Immature natural killer cell (primary cell): ENCODE measurements at regions not wholly inside any gene's neighbourhood (a gene's known extent, or its start where the extent isn't known, plus 50 kb on each side); places are given as distances from the start of the nearest gene placed in this dataset.

Experiments used
- DNase-seq, 3 donors: peaks; one replicate each; pipeline ENCODE4 v3.0.0; 2022; ENCODE audit warnings: mixed read lengths in 1 of 3
- H3K27ac Mint-ChIP-seq, 6 donors: one replicate each; pipeline ENCODE4 v1.8.0; 2020; ENCODE audit warnings: mixed read lengths in 6 of 6, mild to moderate bottlenecking in 5 of 6, inconsistent platforms in 4 of 6, moderate library complexity in 3 of 6
- H3K27me3 Mint-ChIP-seq, 3 donors: one replicate each; pipeline ENCODE4 v1.8.0; 2020 to 2021; ENCODE audit warnings: low read depth in 3 of 3, mild to moderate bottlenecking in 3 of 3, mixed read lengths in 3 of 3, moderate library complexity in 3 of 3, inconsistent platforms in 1 of 3
- H3K36me3 Mint-ChIP-seq, 3 donors: one replicate each; pipeline ENCODE4 v1.8.0; 2020; ENCODE audit warnings: mixed read lengths in 3 of 3, inconsistent platforms in 2 of 3, mild to moderate bottlenecking in 2 of 3
- H3K4me1 Mint-ChIP-seq, 2 donors: one replicate each; pipeline ENCODE4 v1.8.0; 2020; ENCODE audit warnings: inconsistent platforms in 2 of 2, mild to moderate bottlenecking in 2 of 2, mixed read lengths in 2 of 2, moderate library complexity in 1 of 2
- H3K4me3 Mint-ChIP-seq, 5 donors: one replicate each; pipeline ENCODE4 v1.8.0; 2020; ENCODE audit warnings: mild to moderate bottlenecking in 5 of 5, mixed read lengths in 5 of 5, inconsistent platforms in 3 of 5, moderate library complexity in 3 of 5
- H3K9me3 Mint-ChIP-seq, 6 donors: one replicate each; pipeline ENCODE4 v1.8.0; 2020; ENCODE audit warnings: mild to moderate bottlenecking in 6 of 6, mixed read lengths in 6 of 6, inconsistent platforms in 4 of 6, moderate library complexity in 3 of 6

DNA sequence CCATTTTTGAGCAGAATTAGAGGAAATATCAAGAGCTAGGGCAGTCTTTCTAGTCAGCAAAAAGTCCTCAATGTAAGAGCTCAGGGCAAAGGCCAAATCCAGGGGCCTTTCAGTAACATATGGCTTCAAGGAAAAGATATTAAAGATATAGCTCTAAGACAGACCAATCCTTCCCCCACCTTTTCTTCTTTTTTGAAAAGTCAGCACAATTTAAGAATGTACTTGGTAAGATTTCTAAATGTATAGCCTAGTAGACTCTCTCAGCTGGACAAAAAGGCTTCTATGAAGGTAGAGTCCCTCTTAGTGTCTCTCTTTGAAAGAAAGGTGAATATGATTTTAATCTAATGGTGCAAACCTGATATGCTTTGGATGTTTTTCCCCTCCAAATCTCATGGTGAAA, 515.7 kb downstream of the VRK1 start:
- H3K4me3 Mint-ChIP-seq, result no peak overlapping the region
- H3K4me1 Mint-ChIP-seq, result peaks cover 4 to 14% of the 10 kb centered on the region in 2 donors
- peaks cover 0 to 8% (median 0%) of the 10 kb centered on the region in 3 donors for H3K36me3 Mint-ChIP-seq
- H3K27me3 Mint-ChIP-seq, result peaks cover 2% of the 10 kb centered on the region in 3 donors
- DNase-seq, result no peak
- peaks cover 0 to 9% (median 0%) of the 10 kb centered on the region in 6 donors for H3K9me3 Mint-ChIP-seq
- no peak overlapping the region for H3K27ac Mint-ChIP-seq

DNA sequence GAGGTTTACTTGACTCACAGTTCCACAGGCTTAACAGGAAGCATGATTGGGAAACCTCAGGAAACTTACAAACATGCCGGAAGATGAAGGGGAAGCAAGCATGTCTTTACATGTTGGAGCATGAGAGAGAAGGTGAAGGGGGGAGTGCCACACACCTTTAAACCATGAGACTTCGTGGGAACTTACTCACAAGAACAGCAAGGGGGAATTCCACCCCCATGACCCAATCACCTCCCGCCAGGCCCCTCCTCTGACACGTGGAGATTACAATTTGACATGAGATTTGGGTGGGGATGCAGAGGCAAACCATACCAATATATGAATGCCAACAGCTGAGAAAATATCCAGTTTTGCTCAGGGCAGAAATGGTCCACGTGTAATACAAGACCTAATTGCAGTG, 518.6 kb downstream of the VRK1 start:
- Mint-ChIP-seq H3K9me3 (peaks cover 0 to 9% (median 0%) of the 10 kb centered on the region in 6 donors), H3K27me3 (peaks cover 0 to 2% (median 2%) of the 10 kb centered on the region in 3 donors), H3K36me3 (peaks cover 0 to 9% (median 0%) of the 10 kb centered on the region in 3 donors), H3K27ac (no peak overlapping the region), H3K4me1 (peaks cover 15 to 27% of the 10 kb centered on the region in 2 donors), H3K4me3 (no peak overlapping the region)
- DNase-seq, result no peak

DNA sequence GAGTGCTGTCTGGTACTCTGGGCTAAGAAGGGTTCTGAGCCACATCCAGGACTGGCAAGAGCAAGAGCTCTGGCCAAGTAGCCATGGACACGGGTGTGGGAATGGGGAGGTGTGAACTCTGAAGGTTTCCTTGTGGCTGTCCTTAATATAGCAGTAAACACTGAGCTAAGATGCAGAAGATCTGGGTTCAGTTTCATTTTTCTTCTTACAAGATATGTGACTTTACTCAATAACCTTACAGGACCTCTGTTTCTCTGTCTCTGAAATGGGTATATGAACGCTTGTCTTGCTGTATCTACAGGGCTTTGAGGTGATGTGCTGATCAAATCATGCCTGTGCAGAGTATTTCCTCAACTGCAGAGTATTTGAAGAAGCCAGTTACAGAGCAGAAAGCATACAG, 521.2 kb downstream of the VRK1 start:
- peaks cover 1 to 2% (median 2%) of the 10 kb centered on the region in 3 donors for H3K27me3 Mint-ChIP-seq
- peaks cover 0 to 11% (median 0%) of the 10 kb centered on the region in 3 donors for H3K36me3 Mint-ChIP-seq
- peak overlapping the region in 2 of 6 donors; percentile 2 to 57 for H3K27ac Mint-ChIP-seq
- no peak for DNase-seq
- H3K9me3 Mint-ChIP-seq, result peaks cover 0 to 5% (median 0%) of the 10 kb centered on the region in 6 donors
- peak overlapping the region in 2 of 5 donors; percentile 39 to 49 for H3K4me3 Mint-ChIP-seq
- H3K4me1 Mint-ChIP-seq, result peaks cover 12 to 20% of the 10 kb centered on the region in 2 donors

DNA sequence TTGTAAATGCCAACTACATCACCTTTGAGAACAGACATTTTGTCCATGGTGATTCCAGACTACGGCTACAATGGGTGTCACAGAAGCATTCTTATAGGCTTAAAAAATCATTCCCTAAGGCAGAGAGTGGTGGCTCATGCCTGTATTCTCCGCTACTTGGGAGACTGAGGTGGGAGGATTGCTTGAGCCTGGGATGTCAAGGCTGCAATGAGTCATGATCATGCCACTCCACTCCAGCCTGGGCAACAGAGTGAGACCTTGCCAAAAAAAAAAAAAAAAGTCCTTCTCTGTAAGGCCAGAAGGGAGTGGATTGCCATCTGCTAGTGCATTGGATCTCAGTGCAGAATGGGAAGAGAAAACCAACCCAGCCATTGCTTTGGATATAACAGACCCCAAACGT, 522.5 kb downstream of the VRK1 start:
- DNase-seq, result no peak
- Mint-ChIP-seq H3K4me3 (no peak overlapping the region), H3K36me3 (peaks cover 0 to 8% (median 0%) of the 10 kb centered on the region in 3 donors), H3K4me1 (peaks cover 12 to 20% of the 10 kb centered on the region in 2 donors), H3K9me3 (peaks cover 0 to 1% (median 0%) of the 10 kb centered on the region in 6 donors), H3K27me3 (peaks cover 1 to 4% (median 2%) of the 10 kb centered on the region in 3 donors), H3K27ac (no peak overlapping the region)

DNA sequence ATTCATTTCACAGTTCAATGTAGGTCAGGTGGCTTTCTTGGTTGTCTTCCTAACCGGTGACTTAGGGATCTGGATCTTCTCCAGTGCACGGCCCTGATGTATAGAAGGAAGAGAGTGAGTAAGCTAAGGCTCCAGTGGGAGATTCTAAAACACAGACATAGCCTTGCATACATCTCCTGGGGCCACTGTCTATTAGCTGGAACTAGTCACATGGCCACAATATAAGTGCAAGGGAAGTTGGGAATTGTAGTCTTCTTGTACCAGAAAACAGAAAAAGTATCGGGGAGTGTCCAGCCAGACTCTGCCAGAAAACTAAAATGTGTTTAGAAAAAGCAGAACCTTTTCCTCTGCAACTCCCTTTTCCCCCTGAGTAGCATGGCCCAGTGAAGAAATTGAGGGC, 531.6 kb downstream of the VRK1 start:
- DNase-seq, result no peak
- Mint-ChIP-seq H3K9me3 (peaks cover 0 to 2% (median 0%) of the 10 kb centered on the region in 6 donors), H3K4me1 (peaks cover 8 to 13% of the 10 kb centered on the region in 2 donors), H3K4me3 (no peak overlapping the region), H3K36me3 (peaks cover 0 to 5% (median 0%) of the 10 kb centered on the region in 3 donors), H3K27me3 (peaks cover 0 to 2% (median 0%) of the 10 kb centered on the region in 3 donors), H3K27ac (no peak overlapping the region)

DNA sequence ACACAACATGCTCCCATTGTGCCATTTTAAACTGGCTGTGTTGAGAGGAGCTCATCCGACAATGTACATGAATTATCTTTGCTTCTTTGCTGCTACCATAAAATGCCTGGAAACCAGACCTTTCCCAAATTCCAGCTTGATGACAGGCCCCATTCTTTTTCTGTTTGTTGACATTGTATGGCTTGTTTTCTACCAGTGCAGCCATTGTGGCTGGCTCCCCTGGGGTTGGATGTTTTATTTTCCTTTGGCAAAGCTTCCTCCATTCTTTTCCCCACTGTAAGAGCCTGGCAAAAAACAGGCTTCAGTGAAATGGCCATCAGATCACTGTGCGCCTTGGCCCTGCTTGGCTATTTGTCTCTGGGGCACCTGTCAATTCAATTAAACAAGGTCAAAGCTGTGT, 532.5 kb downstream of the VRK1 start:
- H3K27ac Mint-ChIP-seq, result no peak overlapping the region
- H3K4me3 Mint-ChIP-seq, result no peak overlapping the region
- peaks cover 8 to 13% of the 10 kb centered on the region in 2 donors for H3K4me1 Mint-ChIP-seq
- peaks cover 0 to 2% (median 0%) of the 10 kb centered on the region in 6 donors for H3K9me3 Mint-ChIP-seq
- peaks cover 0 to 2% (median 0%) of the 10 kb centered on the region in 3 donors for H3K27me3 Mint-ChIP-seq
- DNase-seq, result no peak
- peaks cover 0 to 5% (median 0%) of the 10 kb centered on the region in 3 donors for H3K36me3 Mint-ChIP-seq

DNA sequence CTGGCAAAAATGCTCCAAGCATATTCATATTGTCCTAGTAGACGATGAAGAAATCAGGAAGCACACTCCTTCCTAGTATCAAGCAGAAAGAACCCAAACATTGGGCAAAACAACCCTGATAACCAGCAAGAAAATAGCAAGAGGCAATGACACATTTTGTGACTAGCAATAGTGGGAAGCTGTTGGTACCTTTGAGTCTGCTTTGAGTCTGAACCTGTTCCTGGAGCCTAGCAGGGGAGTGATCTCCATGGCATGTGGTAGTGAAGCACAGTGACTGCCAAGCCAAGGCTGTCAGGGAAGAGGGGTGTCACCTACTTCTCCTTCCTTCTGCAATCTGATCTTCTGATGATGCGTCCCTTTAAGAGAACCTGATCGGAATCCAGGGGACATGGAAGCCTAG, 533.9 kb downstream of the VRK1 start:
- Mint-ChIP-seq H3K9me3 (peaks cover 0 to 2% (median 0%) of the 10 kb centered on the region in 6 donors), H3K4me1 (peaks cover 12 to 19% of the 10 kb centered on the region in 2 donors), H3K4me3 (no peak overlapping the region), H3K36me3 (peaks cover 0 to 5% (median 0%) of the 10 kb centered on the region in 3 donors), H3K27ac (no peak overlapping the region), H3K27me3 (peaks cover 0 to 2% (median 0%) of the 10 kb centered on the region in 3 donors)
- DNase-seq, result no peak

DNA sequence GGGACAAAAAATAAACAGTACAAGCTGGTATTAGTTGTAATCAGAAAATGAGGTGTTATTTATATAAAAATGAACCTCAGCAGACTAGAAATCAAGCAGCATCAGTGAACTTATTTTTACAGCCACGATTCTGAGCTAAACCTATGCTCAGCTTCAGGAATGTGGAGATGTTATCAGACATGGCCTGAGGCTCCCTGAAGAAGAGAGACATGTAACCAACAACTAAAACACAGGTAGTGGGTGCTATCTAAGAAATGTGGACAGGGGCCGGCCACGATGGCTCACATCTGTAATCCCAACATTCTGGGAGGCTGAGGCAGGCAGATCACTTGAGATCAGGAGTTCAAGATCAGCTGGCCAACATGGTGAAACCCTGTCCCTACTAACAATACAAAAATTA, 534.3 kb downstream of the VRK1 start:
- H3K4me3 Mint-ChIP-seq, result no peak overlapping the region
- H3K27me3 Mint-ChIP-seq, result peaks cover 0 to 2% (median 0%) of the 10 kb centered on the region in 3 donors
- peaks cover 0 to 5% (median 0%) of the 10 kb centered on the region in 3 donors for H3K36me3 Mint-ChIP-seq
- H3K9me3 Mint-ChIP-seq, result peaks cover 0 to under 1% (median 0%) of the 10 kb centered on the region in 6 donors
- peaks cover 17 to 24% of the 10 kb centered on the region in 2 donors for H3K4me1 Mint-ChIP-seq
- no peak overlapping the region for H3K27ac Mint-ChIP-seq
- DNase-seq, result no peak

DNA sequence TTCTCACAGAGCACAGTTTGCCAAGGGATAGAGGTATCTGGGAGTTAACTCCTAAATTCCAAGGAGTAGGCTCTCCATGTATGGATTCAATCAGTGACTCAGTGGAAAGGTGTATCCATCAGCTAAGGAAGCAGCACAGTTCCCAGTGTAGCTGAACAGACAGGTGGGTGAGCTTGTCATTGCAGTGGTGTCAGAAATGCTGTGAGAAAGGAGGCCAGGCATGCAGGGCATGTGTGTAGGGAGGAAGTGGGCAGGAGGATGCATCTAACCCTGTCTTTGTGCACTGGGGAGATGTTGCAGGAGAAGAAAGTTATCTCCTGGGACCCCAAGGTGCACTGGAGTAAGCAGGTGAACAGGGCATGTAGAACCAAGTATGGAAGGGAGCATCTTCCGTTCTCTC, 539.0 kb downstream of the VRK1 start:
- Mint-ChIP-seq H3K27me3 (peaks cover 0 to 5% (median 0%) of the 10 kb centered on the region in 3 donors), H3K27ac (peak overlapping the region in 5 of 6 donors; percentile 2 to 21 (median 9)), H3K4me1 (peaks cover 24 to 37% of the 10 kb centered on the region in 2 donors), H3K4me3 (peak overlapping the region in 1 of 5 donors; percentile 1), H3K36me3 (peaks cover 0 to 4% (median 3%) of the 10 kb centered on the region in 3 donors), H3K9me3 (peaks cover 0 to 5% (median 2%) of the 10 kb centered on the region in 6 donors)
- no peak for DNase-seq

DNA sequence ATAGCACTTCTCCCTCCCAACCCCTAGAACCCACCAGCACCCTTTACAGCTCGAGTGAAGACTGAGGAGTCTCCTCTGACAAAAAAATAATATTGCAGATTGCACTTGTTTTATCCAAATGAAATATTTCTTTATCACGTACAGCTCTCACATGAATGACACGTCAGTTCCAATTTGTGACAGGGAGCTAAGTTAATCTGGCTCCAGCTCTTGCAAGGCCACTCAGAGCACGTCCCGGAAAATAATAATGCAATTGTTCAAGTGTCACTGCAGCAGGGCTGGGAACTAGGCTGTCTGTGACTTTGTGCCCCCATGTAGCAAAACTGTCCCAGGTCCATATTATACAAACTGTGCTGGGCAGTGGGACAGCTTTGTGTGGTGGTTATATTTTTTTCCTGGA, 539.6 kb downstream of the VRK1 start:
- Mint-ChIP-seq H3K27me3 (peaks cover 0 to 8% (median 3%) of the 10 kb centered on the region in 3 donors), H3K27ac (peak overlapping the region in 1 of 6 donors; percentile 21), H3K4me3 (no peak overlapping the region), H3K4me1 (peaks cover 18 to 32% of the 10 kb centered on the region in 2 donors), H3K36me3 (peaks cover 3 to 5% (median 4%) of the 10 kb centered on the region in 3 donors), H3K9me3 (peaks cover 0 to 5% (median 2%) of the 10 kb centered on the region in 6 donors)
- DNase-seq, result no peak

DNA sequence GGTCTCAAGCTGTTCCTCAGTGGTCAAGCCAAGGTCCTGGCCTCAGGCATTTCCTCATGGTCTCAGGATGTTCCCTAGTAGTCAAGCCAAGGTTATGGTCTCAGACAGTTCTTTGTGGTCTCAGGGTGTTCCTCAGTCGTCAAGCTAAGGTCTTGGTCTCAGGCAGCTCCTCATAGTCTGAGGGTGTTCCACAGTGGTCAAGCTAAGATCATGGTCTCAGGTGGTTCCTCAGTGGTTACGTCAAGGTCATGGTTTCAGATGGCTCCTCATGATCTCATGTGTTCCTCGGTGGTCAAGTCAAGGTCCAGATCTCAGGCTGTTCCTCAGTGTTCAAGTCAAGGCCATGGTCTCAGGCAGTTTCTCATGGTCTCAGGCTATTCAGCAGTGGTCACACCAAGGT, 540.1 kb downstream of the VRK1 start:
- Mint-ChIP-seq H3K36me3 (peaks cover 3 to 5% (median 4%) of the 10 kb centered on the region in 3 donors), H3K9me3 (peaks cover 0 to 5% (median 2%) of the 10 kb centered on the region in 6 donors), H3K4me3 (no peak overlapping the region), H3K4me1 (peaks cover 18 to 30% of the 10 kb centered on the region in 2 donors), H3K27ac (peak overlapping the region in 3 of 6 donors; percentile 16 to 56 (median 21)), H3K27me3 (peaks cover 0 to 8% (median 3%) of the 10 kb centered on the region in 3 donors)
- DNase-seq, result no peak

DNA sequence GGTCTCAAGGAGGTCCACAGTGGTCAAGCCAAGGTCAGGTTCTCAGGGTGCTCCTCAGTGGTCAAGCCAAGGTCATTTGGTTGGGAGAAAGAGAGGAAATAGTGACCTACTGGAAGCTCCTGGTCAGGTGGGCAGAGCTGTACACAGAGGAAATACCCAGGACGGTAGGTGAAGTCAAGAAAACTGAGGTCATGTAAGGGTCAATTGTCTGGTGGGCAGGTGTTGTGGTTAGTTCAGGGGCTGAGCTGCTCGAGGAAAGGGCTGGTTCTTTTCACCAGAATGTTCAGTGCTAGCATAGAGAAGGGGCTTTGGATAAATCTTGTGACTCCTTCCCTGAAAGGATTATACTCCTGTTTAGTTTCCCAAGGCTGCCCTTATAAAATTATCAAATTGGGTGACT, 540.5 kb downstream of the VRK1 start:
- DNase-seq, result no peak
- peaks cover 18 to 26% of the 10 kb centered on the region in 2 donors for H3K4me1 Mint-ChIP-seq
- peaks cover 0 to 5% (median 2%) of the 10 kb centered on the region in 6 donors for H3K9me3 Mint-ChIP-seq
- peaks cover 3 to 5% (median 4%) of the 10 kb centered on the region in 3 donors for H3K36me3 Mint-ChIP-seq
- peak overlapping the region in 1 of 6 donors; percentile 3 for H3K27ac Mint-ChIP-seq
- peaks cover 0 to 8% (median 3%) of the 10 kb centered on the region in 3 donors for H3K27me3 Mint-ChIP-seq
- H3K4me3 Mint-ChIP-seq, result no peak overlapping the region

DNA sequence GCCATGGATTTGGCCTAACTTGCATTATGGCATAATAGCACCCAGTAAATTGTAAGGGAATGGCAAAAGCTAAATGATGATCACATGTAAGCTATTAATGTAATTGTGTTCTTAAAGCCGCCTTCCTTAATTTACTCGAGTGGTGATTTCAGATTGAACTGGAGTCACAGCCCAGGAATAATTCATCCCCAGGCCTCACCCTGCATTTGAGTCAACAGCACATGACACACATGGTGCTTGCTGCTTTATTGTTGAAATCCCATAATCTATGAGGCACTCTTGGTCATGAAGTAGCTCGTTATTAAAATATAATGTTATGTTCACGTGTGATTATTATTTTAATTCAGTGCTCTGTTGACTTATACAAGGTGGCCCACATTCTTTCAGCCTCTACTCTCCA, 547.5 kb downstream of the VRK1 start:
- Mint-ChIP-seq H3K27me3 (peaks cover 0 to 7% (median 6%) of the 10 kb centered on the region in 3 donors), H3K9me3 (peaks cover 0 to 5% (median under 1%) of the 10 kb centered on the region in 6 donors), H3K36me3 (peaks cover 3 to 9% (median 4%) of the 10 kb centered on the region in 3 donors), H3K4me1 (no peaks in the 10 kb centered on the region), H3K27ac (no peak overlapping the region), H3K4me3 (no peak overlapping the region)
- no peak for DNase-seq

DNA sequence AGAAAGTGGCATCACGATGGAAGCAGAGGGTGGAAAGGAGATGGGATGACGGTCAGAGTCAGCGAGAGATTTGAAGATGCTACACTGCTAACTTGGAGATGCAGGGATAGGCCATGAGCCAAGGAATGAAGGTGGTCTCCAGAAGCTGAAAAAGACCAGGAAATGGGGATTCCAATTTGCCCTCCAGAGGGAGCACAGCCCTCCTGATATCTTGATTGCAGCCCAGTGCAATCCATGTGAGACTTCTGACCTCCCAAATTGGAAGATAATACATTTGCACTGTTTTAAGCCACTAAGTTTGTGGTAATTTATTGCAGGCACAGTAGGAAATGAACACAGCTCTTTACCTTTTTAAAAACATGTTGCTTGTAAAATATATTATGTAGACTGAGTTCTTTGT, 549.5 kb downstream of the VRK1 start:
- H3K36me3 Mint-ChIP-seq, result peaks cover 0 to 5% (median 0%) of the 10 kb centered on the region in 3 donors
- H3K27me3 Mint-ChIP-seq, result peaks cover 0 to 8% (median 4%) of the 10 kb centered on the region in 3 donors
- peaks cover 8 to 18% of the 10 kb centered on the region in 2 donors for H3K4me1 Mint-ChIP-seq
- H3K9me3 Mint-ChIP-seq, result no peaks in the 10 kb centered on the region
- no peak overlapping the region for H3K27ac Mint-ChIP-seq
- DNase-seq, result no peak
- no peak overlapping the region for H3K4me3 Mint-ChIP-seq
